DND-41 (cell line): ENCODE measurements at regions not wholly inside any gene's neighbourhood (a gene's known extent, or its start where the extent isn't known, plus 50 kb on each side); places are given as distances from the start of the nearest gene placed in this dataset.

Experiments
- EZH2 ChIP-seq: IDR thresholded peaks from 3 replicates; pipeline ENCODE4 v1.6.1; 2012; ENCODE audit warnings: borderline replicate concordance, low read depth, mild to moderate bottlenecking, moderate library complexity, low read length, inconsistent platforms; ENCODE audit not compliant: severe bottlenecking
- TF ChIP-seq, protein P1 (sequence below): IDR thresholded peaks from 2 replicates; pipeline ENCODE4 v1.5.1; 2012; ENCODE audit warnings: borderline replicate concordance, low read length, moderate library complexity, mild to moderate bottlenecking; ENCODE audit not compliant: poor library complexity, severe bottlenecking; ENCODE audit errors: extremely low read depth

DNA sequence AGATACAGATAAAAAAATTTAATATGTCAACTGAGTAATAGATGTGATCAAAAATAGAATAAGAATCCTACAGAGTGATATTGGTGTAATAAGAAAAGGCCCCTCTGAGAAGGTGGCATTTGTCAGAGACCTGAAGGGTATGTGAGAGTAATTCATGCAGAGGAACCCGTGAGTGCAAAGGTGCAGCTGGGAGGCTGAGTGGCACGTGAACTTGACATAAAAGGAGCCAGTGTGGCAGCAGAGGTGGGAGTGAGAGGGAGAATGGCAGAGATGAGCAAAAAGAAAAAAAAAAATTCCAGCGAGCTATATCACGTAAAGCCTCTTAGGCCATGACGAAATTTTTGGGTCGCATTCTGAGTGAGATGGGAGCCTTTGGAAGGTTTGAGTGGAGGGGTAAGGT is 588.9 kb downstream of the KCTD12 start:
- TF ChIP-seq, protein P1, sequence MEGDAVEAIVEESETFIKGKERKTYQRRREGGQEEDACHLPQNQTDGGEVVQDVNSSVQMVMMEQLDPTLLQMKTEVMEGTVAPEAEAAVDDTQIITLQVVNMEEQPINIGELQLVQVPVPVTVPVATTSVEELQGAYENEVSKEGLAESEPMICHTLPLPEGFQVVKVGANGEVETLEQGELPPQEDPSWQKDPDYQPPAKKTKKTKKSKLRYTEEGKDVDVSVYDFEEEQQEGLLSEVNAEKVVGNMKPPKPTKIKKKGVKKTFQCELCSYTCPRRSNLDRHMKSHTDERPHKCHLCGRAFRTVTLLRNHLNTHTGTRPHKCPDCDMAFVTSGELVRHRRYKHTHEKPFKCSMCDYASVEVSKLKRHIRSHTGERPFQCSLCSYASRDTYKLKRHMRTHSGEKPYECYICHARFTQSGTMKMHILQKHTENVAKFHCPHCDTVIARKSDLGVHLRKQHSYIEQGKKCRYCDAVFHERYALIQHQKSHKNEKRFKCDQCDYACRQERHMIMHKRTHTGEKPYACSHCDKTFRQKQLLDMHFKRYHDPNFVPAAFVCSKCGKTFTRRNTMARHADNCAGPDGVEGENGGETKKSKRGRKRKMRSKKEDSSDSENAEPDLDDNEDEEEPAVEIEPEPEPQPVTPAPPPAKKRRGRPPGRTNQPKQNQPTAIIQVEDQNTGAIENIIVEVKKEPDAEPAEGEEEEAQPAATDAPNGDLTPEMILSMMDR = no peak
- TF ChIP-seq EZH2 = no peak
